ENCODE measurements at regions not wholly inside any gene's neighbourhood (a gene's known extent, or its start where the extent isn't known, plus 50 kb on each side); places are given as distances from the start of the nearest gene placed in this dataset.

DNA sequence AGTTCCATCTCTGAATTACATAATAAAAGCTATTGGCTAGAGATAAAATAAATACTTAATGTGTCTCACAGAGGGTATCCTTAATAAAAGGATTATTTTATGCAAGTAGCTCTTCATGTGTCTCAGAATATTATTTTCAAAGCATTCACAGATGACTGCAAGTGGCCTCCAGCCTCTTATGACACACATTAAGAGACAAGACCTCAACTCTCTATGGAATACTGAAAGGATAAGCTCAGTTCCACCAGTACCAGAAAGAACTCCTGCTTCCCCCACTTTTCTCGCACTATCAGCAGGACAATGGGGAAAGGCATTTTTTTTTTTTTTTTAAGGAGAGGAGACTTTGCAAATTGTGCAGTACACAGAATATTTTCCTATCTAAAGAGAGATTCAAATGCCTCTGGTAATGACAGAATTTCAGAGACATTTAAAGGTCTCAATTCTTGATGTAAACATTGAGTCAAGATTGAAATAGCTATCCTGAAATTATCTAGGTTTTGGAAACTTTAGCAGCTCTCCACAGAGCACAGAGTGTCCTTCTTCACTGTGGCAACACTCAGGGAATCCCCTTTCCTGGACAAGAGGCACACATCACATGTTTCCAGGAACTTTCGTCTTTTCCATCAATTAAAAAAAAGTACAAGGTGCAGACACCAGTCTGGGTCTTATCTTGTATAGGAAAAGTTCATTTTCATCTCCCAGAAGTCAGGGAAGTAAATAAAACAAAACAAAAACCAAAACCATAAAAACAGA is 122.0 kb upstream of the ANK3 start:
- 70% methylated on average over 2 of the region's 2 CpGs for WGBS
- Histone ChIP-seq H3K4me3 (ENCODE audit: low read depth in 1 of 3, low read length in 3 of 3) (no peak overlapping the region), H3K27ac (ENCODE audit: low read depth in 1 of 2, low read length in 2 of 2) (no peak overlapping the region), H3K36me3 (ENCODE audit: control insufficient read depth in 4 of 4, insufficient read depth in 3 of 4, low read depth in 1 of 4, low read length in 3 of 4) (no peaks in the 10 kb centered on the region), H3K9ac (ENCODE audit: low read depth in 1 of 2, low read length in 2 of 2) (no peak overlapping the region), H3K9me3 (ENCODE audit: control insufficient read depth in 4 of 4, low read length in 3 of 4) (no peaks in the 10 kb centered on the region), H3K27me3 (ENCODE audit: control insufficient read depth in 4 of 4, insufficient read depth in 4 of 4, low read length in 3 of 4) (no peaks in the 10 kb centered on the region), H3K4me1 (ENCODE audit: control insufficient read depth in 4 of 4, insufficient read depth in 4 of 4, low read length in 3 of 4) (no peaks in the 10 kb centered on the region)
- no peak for DNase-seq (ENCODE audit: low spot score)
- no peak for TF ChIP-seq GABPA (IDR thresholded peaks at IDR 0.05 in 1 of 2, conservative IDR thresholded peaks at IDR 0.05 in 1 of 2)
- TF ChIP-seq HNF4A (conservative IDR thresholded peaks at IDR 0.05): no peak
- no peak for TF ChIP-seq SP1 (IDR thresholded peaks at IDR 0.05)
- TF ChIP-seq NR2F2 (IDR thresholded peaks at IDR 0.05): no peak
- no peak for TF ChIP-seq HNF4G (IDR thresholded peaks at IDR 0.05)
- TF ChIP-seq, protein P1, sequence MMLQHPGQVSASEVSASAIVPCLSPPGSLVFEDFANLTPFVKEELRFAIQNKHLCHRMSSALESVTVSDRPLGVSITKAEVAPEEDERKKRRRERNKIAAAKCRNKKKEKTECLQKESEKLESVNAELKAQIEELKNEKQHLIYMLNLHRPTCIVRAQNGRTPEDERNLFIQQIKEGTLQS (IDR thresholded peaks at IDR 0.05): no peak
- TF ChIP-seq MAX (IDR thresholded peaks at IDR 0.05): no peak
- no peak for TF ChIP-seq TAF1 (conservative IDR thresholded peaks at IDR 0.05)
- TF ChIP-seq FOXA1 (IDR thresholded peaks at IDR 0.05): no peak
- TF ChIP-seq, protein P2, sequence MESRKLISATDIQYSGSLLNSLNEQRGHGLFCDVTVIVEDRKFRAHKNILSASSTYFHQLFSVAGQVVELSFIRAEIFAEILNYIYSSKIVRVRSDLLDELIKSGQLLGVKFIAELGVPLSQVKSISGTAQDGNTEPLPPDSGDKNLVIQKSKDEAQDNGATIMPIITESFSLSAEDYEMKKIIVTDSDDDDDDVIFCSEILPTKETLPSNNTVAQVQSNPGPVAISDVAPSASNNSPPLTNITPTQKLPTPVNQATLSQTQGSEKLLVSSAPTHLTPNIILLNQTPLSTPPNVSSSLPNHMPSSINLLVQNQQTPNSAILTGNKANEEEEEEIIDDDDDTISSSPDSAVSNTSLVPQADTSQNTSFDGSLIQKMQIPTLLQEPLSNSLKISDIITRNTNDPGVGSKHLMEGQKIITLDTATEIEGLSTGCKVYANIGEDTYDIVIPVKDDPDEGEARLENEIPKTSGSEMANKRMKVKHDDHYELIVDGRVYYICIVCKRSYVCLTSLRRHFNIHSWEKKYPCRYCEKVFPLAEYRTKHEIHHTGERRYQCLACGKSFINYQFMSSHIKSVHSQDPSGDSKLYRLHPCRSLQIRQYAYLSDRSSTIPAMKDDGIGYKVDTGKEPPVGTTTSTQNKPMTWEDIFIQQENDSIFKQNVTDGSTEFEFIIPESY (IDR thresholded peaks at IDR 0.05): no peak
- TF ChIP-seq JUND (IDR thresholded peaks at IDR 0.05): no peak
- TF ChIP-seq, protein P3, sequence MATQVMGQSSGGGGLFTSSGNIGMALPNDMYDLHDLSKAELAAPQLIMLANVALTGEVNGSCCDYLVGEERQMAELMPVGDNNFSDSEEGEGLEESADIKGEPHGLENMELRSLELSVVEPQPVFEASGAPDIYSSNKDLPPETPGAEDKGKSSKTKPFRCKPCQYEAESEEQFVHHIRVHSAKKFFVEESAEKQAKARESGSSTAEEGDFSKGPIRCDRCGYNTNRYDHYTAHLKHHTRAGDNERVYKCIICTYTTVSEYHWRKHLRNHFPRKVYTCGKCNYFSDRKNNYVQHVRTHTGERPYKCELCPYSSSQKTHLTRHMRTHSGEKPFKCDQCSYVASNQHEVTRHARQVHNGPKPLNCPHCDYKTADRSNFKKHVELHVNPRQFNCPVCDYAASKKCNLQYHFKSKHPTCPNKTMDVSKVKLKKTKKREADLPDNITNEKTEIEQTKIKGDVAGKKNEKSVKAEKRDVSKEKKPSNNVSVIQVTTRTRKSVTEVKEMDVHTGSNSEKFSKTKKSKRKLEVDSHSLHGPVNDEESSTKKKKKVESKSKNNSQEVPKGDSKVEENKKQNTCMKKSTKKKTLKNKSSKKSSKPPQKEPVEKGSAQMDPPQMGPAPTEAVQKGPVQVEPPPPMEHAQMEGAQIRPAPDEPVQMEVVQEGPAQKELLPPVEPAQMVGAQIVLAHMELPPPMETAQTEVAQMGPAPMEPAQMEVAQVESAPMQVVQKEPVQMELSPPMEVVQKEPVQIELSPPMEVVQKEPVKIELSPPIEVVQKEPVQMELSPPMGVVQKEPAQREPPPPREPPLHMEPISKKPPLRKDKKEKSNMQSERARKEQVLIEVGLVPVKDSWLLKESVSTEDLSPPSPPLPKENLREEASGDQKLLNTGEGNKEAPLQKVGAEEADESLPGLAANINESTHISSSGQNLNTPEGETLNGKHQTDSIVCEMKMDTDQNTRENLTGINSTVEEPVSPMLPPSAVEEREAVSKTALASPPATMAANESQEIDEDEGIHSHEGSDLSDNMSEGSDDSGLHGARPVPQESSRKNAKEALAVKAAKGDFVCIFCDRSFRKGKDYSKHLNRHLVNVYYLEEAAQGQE (IDR thresholded peaks at IDR 0.05): no peak
- no peak for TF ChIP-seq YY1 (IDR thresholded peaks at IDR 0.05)
- no peak for TF ChIP-seq FOXA2 (IDR thresholded peaks at IDR 0.05)
- TF ChIP-seq EGR1 (IDR thresholded peaks at IDR 0.05; ENCODE audit: low read depth in 2 of 2): no peak
- TF ChIP-seq, protein P4, sequence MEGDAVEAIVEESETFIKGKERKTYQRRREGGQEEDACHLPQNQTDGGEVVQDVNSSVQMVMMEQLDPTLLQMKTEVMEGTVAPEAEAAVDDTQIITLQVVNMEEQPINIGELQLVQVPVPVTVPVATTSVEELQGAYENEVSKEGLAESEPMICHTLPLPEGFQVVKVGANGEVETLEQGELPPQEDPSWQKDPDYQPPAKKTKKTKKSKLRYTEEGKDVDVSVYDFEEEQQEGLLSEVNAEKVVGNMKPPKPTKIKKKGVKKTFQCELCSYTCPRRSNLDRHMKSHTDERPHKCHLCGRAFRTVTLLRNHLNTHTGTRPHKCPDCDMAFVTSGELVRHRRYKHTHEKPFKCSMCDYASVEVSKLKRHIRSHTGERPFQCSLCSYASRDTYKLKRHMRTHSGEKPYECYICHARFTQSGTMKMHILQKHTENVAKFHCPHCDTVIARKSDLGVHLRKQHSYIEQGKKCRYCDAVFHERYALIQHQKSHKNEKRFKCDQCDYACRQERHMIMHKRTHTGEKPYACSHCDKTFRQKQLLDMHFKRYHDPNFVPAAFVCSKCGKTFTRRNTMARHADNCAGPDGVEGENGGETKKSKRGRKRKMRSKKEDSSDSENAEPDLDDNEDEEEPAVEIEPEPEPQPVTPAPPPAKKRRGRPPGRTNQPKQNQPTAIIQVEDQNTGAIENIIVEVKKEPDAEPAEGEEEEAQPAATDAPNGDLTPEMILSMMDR (IDR thresholded peaks at IDR 0.05; ENCODE audit: low read depth, low read length, missing input control): no peak
- no peak for TF ChIP-seq RAD21 (IDR thresholded peaks at IDR 0.05)
- no peak for TF ChIP-seq RXRA (IDR thresholded peaks at IDR 0.05)

Data from liver (tissue), 8 donors.